HG03064 (cell line): ENCODE measurements at regions not wholly inside any gene's neighbourhood (a gene's known extent, or its start where the extent isn't known, plus 50 kb on each side); places are given as distances from the start of the nearest gene placed in this dataset.

Experiments
- ATAC-seq: cut with Tn5 transposase; IDR thresholded peaks from one replicate; pipeline ENCODE4 v1.9.1; 2021; ENCODE audit warnings: low read depth; ENCODE audit not compliant: unreplicated experiment

- no peak for ATAC-seq
Observed at GRCh38 chr17:73777131-73777449, 132.8 kb upstream of the SDK2 start.

GRCh38 chr17:73782231-73782630, 138.0 kb upstream of the SDK2 start:
- ATAC-seq, result no peak

- ATAC-seq, result no peak
Observed at GRCh38 chr17:73782641-73783381, 138.6 kb upstream of the SDK2 start.

GRCh38 chr17:73783382-73783766, 139.1 kb upstream of the SDK2 start:
- no peak for ATAC-seq

GRCh38 chr17:73783945-73784603, 139.8 kb upstream of the SDK2 start:
- ATAC-seq, result no peak

GRCh38 chr17:73785496-73785895, 141.3 kb upstream of the SDK2 start:
- ATAC-seq, result no peak

DNA sequence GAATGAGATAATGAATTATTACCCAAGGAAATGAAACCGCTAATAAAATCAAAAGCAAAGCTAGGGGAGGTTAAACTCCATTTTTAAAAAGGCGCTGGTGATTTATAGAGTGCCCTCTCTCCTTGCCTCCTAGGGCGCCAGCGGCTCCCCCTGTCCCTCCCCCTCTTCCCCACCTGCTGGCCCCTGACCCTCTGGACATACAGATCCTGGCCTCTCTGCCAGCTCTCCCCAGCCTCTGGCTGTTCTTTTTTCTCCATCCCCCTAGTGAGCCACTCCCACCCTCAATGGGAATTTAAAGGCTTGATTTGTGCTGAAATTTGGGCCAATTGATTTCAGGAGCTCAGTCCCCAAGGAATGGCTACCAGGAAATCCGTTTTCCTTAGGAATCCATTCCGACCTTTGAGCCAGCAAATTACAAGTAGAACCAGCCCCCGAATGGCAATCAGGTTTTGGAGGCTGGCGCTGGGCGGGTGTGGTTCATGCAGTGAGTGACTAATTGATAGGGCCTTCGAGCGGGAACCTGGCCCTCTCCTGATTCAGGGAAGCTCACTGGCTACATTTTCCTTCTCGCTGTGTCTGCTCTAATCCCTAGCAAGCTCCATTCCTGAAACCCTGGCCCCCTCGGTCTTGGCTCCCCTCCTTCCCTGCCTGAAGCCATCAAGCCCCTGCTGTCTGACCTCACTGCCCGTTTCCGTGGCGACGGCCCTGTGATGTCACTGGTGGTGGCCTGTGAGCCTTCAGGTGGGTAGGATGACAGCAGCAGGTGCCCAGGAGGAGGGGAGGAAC, 141.9 kb upstream of the SDK2 start:
- ATAC-seq, result no peak

DNA sequence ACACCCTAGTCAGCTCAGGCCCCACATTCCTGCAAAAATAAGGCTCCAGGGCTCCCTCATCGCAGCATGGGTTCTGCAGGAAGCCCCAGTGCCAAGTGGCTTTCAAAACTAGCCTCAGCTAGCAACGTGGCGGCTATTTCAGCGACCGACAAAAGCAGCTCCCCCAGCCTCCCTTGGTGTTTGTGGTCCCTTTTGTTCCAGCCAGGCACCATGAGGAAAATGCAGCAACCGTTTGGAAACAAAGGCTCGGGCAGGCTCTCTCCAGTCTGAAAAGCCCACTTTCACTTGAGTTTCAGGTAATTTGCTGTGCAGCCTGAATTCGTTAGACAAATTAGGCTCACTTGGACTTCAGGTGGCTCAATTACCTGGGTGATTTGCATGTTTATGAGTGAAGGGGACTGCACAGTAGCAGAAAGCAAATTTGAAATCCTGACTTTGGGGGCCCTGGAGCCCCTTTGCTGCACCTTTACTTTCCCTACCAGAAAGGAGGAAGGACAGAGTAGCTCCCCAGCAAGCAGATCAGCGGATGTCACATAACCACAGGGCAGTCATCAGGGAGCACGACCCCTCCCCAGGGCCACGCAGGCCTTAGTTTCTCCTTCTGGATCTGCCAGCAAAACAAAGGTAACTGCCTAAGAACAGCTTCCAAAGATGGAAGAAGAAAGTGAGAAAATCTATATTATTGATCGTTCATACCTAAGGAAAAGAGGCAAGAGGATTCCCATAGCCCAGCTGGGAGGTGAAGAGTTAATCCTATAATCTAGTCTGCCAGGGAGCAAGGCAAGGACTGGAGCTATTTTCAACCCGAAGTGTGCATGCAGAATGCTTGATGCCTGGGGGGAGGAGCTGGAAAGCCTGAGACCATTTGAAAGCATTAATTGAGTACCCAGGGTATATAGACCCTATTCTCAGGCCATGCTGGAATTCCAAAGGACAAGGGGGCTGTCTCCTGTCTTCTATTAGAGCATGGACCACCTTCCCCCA, 143.1 kb upstream of the SDK2 start:
- no peak for ATAC-seq

GRCh38 chr17:73788111-73788510, 143.9 kb upstream of the SDK2 start:
- no peak for ATAC-seq

GRCh38 chr17:73791121-73791520, 146.9 kb upstream of the SDK2 start:
- ATAC-seq, result no peak

- ATAC-seq, result no peak
Observed at GRCh38 chr17:73791631-73792030, 147.4 kb upstream of the SDK2 start.

DNA sequence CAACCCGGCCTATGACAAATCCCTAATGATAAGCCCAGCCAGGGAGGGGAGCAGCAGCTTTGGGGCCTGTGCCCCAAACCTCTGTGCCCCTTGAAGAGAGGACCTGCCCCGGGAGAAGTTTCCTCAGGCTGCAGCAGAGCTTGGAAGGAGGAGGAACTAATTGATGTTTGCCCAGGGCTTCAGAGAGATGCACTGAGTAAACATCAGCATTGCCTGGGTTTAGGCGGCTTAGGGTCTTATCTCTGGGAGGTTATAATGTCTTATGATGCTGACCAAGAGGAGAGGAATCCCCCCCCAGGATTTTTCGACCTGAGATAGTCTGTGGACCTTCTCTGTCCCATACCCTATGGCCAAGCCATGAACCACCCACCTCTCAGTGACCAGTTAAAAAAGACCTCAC, 148.7 kb upstream of the SDK2 start:
- no peak for ATAC-seq

GRCh38 chr17:73794336-73794735, 150.1 kb upstream of the SDK2 start:
- ATAC-seq, result no peak

GRCh38 chr17:73795730-73796129, 151.5 kb upstream of the SDK2 start:
- no peak for ATAC-seq

- ATAC-seq, result no peak
Observed at GRCh38 chr17:73797594-73798110, 153.4 kb upstream of the SDK2 start.

DNA sequence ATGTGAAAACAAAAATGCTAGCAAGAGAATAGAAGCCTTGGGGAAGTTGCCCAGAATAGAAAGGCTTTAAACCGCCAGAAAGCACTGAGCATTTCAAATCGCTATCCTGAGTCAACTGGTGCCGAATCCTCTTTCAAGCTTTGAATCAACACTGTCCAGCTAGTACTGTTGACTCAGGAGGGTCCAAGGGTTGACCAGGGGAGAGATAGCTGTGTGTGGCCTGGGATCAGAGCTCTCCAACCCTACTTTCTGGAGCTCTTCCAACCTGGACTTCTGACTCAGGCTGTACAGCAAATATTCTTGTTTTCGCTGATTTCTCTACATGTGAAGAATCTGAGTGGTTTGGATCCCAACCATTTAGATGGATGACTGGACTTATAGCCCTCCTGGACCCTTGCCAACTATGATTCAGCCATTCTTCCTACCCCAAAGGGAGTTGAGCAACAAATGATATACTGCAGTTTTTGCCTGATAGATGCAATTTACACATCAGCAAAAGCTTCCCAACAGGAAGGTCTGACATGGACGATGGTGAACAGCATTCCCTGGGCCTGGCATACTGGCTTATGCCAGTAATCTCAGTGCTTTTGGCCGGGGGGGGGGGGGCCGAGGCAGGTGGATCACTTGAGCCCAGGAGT, 154.0 kb upstream of the SDK2 start:
- no peak for ATAC-seq

- ATAC-seq, result no peak
Observed at GRCh38 chr17:73799096-73799495, 154.9 kb upstream of the SDK2 start.

- no peak for ATAC-seq
Observed at GRCh38 chr17:73799781-73800627, 155.8 kb upstream of the SDK2 start.

- ATAC-seq, result no peak
Observed at GRCh38 chr17:73800893-73801292, 156.6 kb upstream of the SDK2 start.
